Mesenchymal stem cell (in vitro differentiated cells and primary cell): ENCODE measurements at regions not wholly inside any gene's neighbourhood (a gene's known extent, or its start where the extent isn't known, plus 50 kb on each side); places are given as distances from the start of the nearest gene placed in this dataset.

ENCODE experiments used
- DNase-seq: peaks from one replicate; pipeline ENCODE4 v3.0.0-alpha.2; 2013
- H2AFZ ChIP-seq: one replicate; pipeline ENCODE4 v1.6.1; 2013; ENCODE audit warnings: low read depth, mild to moderate bottlenecking, control low read depth, inconsistent platforms, low read length, moderate library complexity
- H2AK5ac ChIP-seq: 2 replicates; pipeline ENCODE4 v1.6.1; 2013; ENCODE audit warnings: low read length, moderate library complexity, mild to moderate bottlenecking, inconsistent platforms; ENCODE audit not compliant: severe bottlenecking
- H2BK120ac ChIP-seq: one replicate; pipeline ENCODE4 v1.6.1; 2013; ENCODE audit warnings: low read depth, mild to moderate bottlenecking, inconsistent platforms, low read length, moderate library complexity
- H2BK12ac ChIP-seq, 2 experiments: one replicate each; pipeline ENCODE4 v1.6.1; 2013; ENCODE audit warnings: inconsistent platforms in 2 of 2, low read length in 2 of 2, mild to moderate bottlenecking in 2 of 2, moderate library complexity in 2 of 2, control low read depth in 1 of 2
- H2BK15ac ChIP-seq: one replicate; pipeline ENCODE4 v1.6.1; 2013; ENCODE audit warnings: mild to moderate bottlenecking, low read depth, inconsistent platforms; ENCODE audit not compliant: poor library complexity, severe bottlenecking
- H2BK5ac ChIP-seq: 2 replicates; pipeline ENCODE4 v1.6.1; 2013; ENCODE audit warnings: low read depth, mild to moderate bottlenecking, low read length, control low read depth, inconsistent platforms; ENCODE audit not compliant: poor library complexity, severe bottlenecking
- H3K14ac ChIP-seq, 2 experiments: one replicate each; pipeline ENCODE4 v1.6.1; 2013; ENCODE audit warnings: inconsistent platforms in 2 of 2, low read length in 2 of 2, control low read depth in 1 of 2, mild to moderate bottlenecking in 1 of 2, moderate library complexity in 1 of 2
- H3K18ac ChIP-seq, 2 experiments: one replicate each; pipeline ENCODE4 v1.6.1; 2013; ENCODE audit warnings: inconsistent platforms in 2 of 2, low read length in 2 of 2, control low read depth in 1 of 2, low read depth in 1 of 2, mild to moderate bottlenecking in 1 of 2
- H3K23ac ChIP-seq, 2 experiments: one replicate each; pipeline ENCODE4 v1.6.1; 2013; ENCODE audit warnings: inconsistent platforms in 2 of 2, low read length in 2 of 2, mild to moderate bottlenecking in 2 of 2, moderate library complexity in 2 of 2, control low read depth in 1 of 2
- H3K27ac ChIP-seq: 2 replicates; pipeline ENCODE4 v1.5.1; 2013; ENCODE audit warnings: mild to moderate bottlenecking, moderate library complexity, low read length, control low read depth, inconsistent platforms; ENCODE audit not compliant: poor library complexity, severe bottlenecking
- H3K27me3 ChIP-seq, 2 experiments: 2 replicates each; pipeline versions ENCODE4 v1.6.1 to v1.7.0; 2013; ENCODE audit warnings: low read length in 2 of 2, mild to moderate bottlenecking in 2 of 2, moderate library complexity in 2 of 2, control low read depth in 1 of 2, inconsistent platforms in 1 of 2; ENCODE audit not compliant: control insufficient read depth in 1 of 2, insufficient read depth in 1 of 2
- H3K36me3 ChIP-seq, 2 experiments: 2 replicates each; pipeline versions ENCODE4 v1.6.1 to v1.7.0; 2013; ENCODE audit warnings: low read length in 2 of 2, control low read depth in 1 of 2, inconsistent platforms in 1 of 2, low read depth in 1 of 2, mild to moderate bottlenecking in 1 of 2; ENCODE audit not compliant: insufficient read depth in 2 of 2, control insufficient read depth in 1 of 2
- H3K4ac ChIP-seq, 2 experiments: one replicate each; pipeline ENCODE4 v1.6.1; 2013; ENCODE audit warnings: inconsistent platforms in 2 of 2, low read length in 2 of 2, mild to moderate bottlenecking in 2 of 2, moderate library complexity in 2 of 2, control low read depth in 1 of 2, low read depth in 1 of 2
- H3K4me1 ChIP-seq: 2 replicates; pipeline ENCODE4 v1.6.1; 2013; ENCODE audit warnings: low read depth, low read length, control low read depth; ENCODE audit not compliant: control insufficient read depth, insufficient read depth
- H3K4me2 ChIP-seq: 2 replicates; pipeline ENCODE4 v1.6.1; 2013; ENCODE audit warnings: low read length, mild to moderate bottlenecking, inconsistent platforms; ENCODE audit not compliant: poor library complexity, severe bottlenecking
- H3K4me3 ChIP-seq, 2 experiments: 2 replicates each; pipeline versions ENCODE4 v1.5.1 to v1.7.0; 2013; ENCODE audit warnings: low read length in 2 of 2, mild to moderate bottlenecking in 2 of 2, control low read depth in 1 of 2, low read depth in 1 of 2; ENCODE audit not compliant: insufficient read depth in 1 of 2
- H3K79me1 ChIP-seq: replicated peaks from 2 replicates; pipeline ENCODE4 v1.6.1; 2013; ENCODE audit warnings: mild to moderate bottlenecking, control low read depth, low read length, inconsistent platforms; ENCODE audit not compliant: poor library complexity, severe bottlenecking
- H3K9ac ChIP-seq: 2 replicates; pipeline ENCODE4 v1.7.0; 2013; ENCODE audit warnings: mild to moderate bottlenecking, low read length, moderate library complexity
- H3K9me3 ChIP-seq: 2 replicates; pipeline ENCODE4 v1.7.0; 2013; ENCODE audit warnings: mild to moderate bottlenecking, low read length; ENCODE audit not compliant: control insufficient read depth
- H4K8ac ChIP-seq: one replicate; pipeline ENCODE4 v1.6.1; 2013; ENCODE audit warnings: inconsistent platforms, mild to moderate bottlenecking, low read length, moderate library complexity
- H4K91ac ChIP-seq: one replicate; pipeline ENCODE4 v1.6.1; 2013; ENCODE audit warnings: mild to moderate bottlenecking, low read length, inconsistent platforms
- WGBS: methylation state at CpG from one replicate; pipeline ENCODE4 v1.1.7; 2013; ENCODE audit warnings: mixed read lengths; 5-methylcytosine and 5-hydroxymethylcytosine counted together

- Histone ChIP-seq H3K9me3 (no peaks in the 10 kb centered on the region), H3K27ac (no peak overlapping the region), H2AK5ac (no peak overlapping the region), H4K8ac (no peak overlapping the region), H2AFZ (no peak overlapping the region), H2BK120ac (no peak overlapping the region), H2BK5ac (no peak overlapping the region), H4K91ac (no peak overlapping the region), H3K27me3 (no peaks in the 10 kb centered on the region), H3K4me2 (no peak overlapping the region), H2BK12ac (no peak overlapping the region), H3K79me1 (peaks cover 3% of the 10 kb centered on the region), H3K4me1 (no peaks in the 10 kb centered on the region), H3K14ac (no peak overlapping the region), H3K4ac (no peak overlapping the region), H3K4me3 (no peak overlapping the region), H3K9ac (no peak overlapping the region), H3K23ac (no peak overlapping the region), H3K36me3 (no peaks in the 10 kb centered on the region), H2BK15ac (no peak overlapping the region), H3K18ac (no peak overlapping the region)
- no peak for DNase-seq
- WGBS: 70% methylated on average over 1 of the region's 2 CpGs
Measured at GRCh38 chr4:56115898-56116297, 167.2 kb downstream of the CEP135 start.

- no peaks in the 10 kb centered on the region for H3K27me3 ChIP-seq
- H2AK5ac ChIP-seq: no peak overlapping the region
- no peaks in the 10 kb centered on the region for H3K4me1 ChIP-seq
- 86% methylated on average over 3 of the region's 4 CpGs for WGBS
- no peak overlapping the region for H3K9ac ChIP-seq
- no peak overlapping the region for H2AFZ ChIP-seq
- H3K79me1 ChIP-seq: peaks cover 5% of the 10 kb centered on the region
- no peak overlapping the region for H2BK5ac ChIP-seq
- no peak overlapping the region for H4K8ac ChIP-seq
- H2BK15ac ChIP-seq: no peak overlapping the region
- no peaks in the 10 kb centered on the region for H3K9me3 ChIP-seq
- no peak overlapping the region for H2BK12ac ChIP-seq
- H2BK120ac ChIP-seq: no peak overlapping the region
- H4K91ac ChIP-seq: no peak overlapping the region
- no peak overlapping the region for H3K27ac ChIP-seq
- no peak overlapping the region for H3K4ac ChIP-seq
- H3K36me3 ChIP-seq: no peaks in the 10 kb centered on the region
- H3K4me3 ChIP-seq: no peak overlapping the region
- no peak overlapping the region for H3K4me2 ChIP-seq
- no peak overlapping the region for H3K18ac ChIP-seq
- H3K14ac ChIP-seq: no peak overlapping the region
- DNase-seq: no peak
- no peak overlapping the region for H3K23ac ChIP-seq
Measured at GRCh38 chr4:56112377-56112776, 163.6 kb downstream of the CEP135 start.

GRCh38 chr4:56106180-56107147 lies 157.7 kb downstream of the CEP135 start:
- no peak overlapping the region for H2AFZ ChIP-seq
- no peak overlapping the region for H2BK120ac ChIP-seq
- no peak overlapping the region for H4K91ac ChIP-seq
- H2BK15ac ChIP-seq: no peak overlapping the region
- H3K14ac ChIP-seq: no peak overlapping the region
- H3K27me3 ChIP-seq: peaks cover 0 to 7% of the 10 kb centered on the region in 2 experiments
- H3K27ac ChIP-seq: no peak overlapping the region
- H2BK5ac ChIP-seq: no peak overlapping the region
- no peaks in the 10 kb centered on the region for H3K9me3 ChIP-seq
- H3K4me1 ChIP-seq: no peaks in the 10 kb centered on the region
- H3K36me3 ChIP-seq: no peaks in the 10 kb centered on the region
- no peak overlapping the region for H3K4me3 ChIP-seq
- H3K4ac ChIP-seq: no peak overlapping the region
- H2BK12ac ChIP-seq: no peak overlapping the region
- H3K18ac ChIP-seq: no peak overlapping the region
- H4K8ac ChIP-seq: no peak overlapping the region
- no peak overlapping the region for H3K23ac ChIP-seq
- H3K4me2 ChIP-seq: no peak overlapping the region
- 80% methylated on average over 9 of the region's 11 CpGs for WGBS
- peaks cover 7% of the 10 kb centered on the region for H3K79me1 ChIP-seq
- H3K9ac ChIP-seq: no peak overlapping the region
- peak; percentile 13 for DNase-seq
- H2AK5ac ChIP-seq: no peak overlapping the region

GRCh38 chr4:56104188-56104587 lies 155.4 kb downstream of the CEP135 start:
- H3K18ac ChIP-seq: no peak overlapping the region
- no peak overlapping the region for H2AFZ ChIP-seq
- no peak overlapping the region for H3K4ac ChIP-seq
- no peak overlapping the region for H2BK120ac ChIP-seq
- H3K27ac ChIP-seq: no peak overlapping the region
- H3K9me3 ChIP-seq: no peaks in the 10 kb centered on the region
- H3K27me3 ChIP-seq: peaks cover 0 to 7% of the 10 kb centered on the region in 2 experiments
- no peak overlapping the region for H3K23ac ChIP-seq
- H3K4me2 ChIP-seq: no peak overlapping the region
- H4K91ac ChIP-seq: no peak overlapping the region
- H2AK5ac ChIP-seq: no peak overlapping the region
- no peaks in the 10 kb centered on the region for H3K36me3 ChIP-seq
- DNase-seq: no peak
- H3K79me1 ChIP-seq: peaks cover 9% of the 10 kb centered on the region
- H2BK15ac ChIP-seq: no peak overlapping the region
- no peak overlapping the region for H4K8ac ChIP-seq
- H3K9ac ChIP-seq: no peak overlapping the region
- H3K4me3 ChIP-seq: no peak overlapping the region
- no peaks in the 10 kb centered on the region for H3K4me1 ChIP-seq
- no peak overlapping the region for H2BK5ac ChIP-seq
- H3K14ac ChIP-seq: no peak overlapping the region
- no peak overlapping the region for H2BK12ac ChIP-seq
- 97% methylated on average over 2 of the region's 3 CpGs for WGBS
